C1 segment of cervical spinal cord (tissue), 14 donors: ENCODE measurements at regions not wholly inside any gene's neighbourhood (a gene's known extent, or its start where the extent isn't known, plus 50 kb on each side); places are given as distances from the start of the nearest gene placed in this dataset.
A peak's percentile ranks its signal among the peaks of the same experiment; 100 is the strongest.

Experiments
- DNase-seq, 14 donors: peaks; one replicate each; lab custom pipeline; 2025; lab: John Stamatoyannopoulos, UW

DNA sequence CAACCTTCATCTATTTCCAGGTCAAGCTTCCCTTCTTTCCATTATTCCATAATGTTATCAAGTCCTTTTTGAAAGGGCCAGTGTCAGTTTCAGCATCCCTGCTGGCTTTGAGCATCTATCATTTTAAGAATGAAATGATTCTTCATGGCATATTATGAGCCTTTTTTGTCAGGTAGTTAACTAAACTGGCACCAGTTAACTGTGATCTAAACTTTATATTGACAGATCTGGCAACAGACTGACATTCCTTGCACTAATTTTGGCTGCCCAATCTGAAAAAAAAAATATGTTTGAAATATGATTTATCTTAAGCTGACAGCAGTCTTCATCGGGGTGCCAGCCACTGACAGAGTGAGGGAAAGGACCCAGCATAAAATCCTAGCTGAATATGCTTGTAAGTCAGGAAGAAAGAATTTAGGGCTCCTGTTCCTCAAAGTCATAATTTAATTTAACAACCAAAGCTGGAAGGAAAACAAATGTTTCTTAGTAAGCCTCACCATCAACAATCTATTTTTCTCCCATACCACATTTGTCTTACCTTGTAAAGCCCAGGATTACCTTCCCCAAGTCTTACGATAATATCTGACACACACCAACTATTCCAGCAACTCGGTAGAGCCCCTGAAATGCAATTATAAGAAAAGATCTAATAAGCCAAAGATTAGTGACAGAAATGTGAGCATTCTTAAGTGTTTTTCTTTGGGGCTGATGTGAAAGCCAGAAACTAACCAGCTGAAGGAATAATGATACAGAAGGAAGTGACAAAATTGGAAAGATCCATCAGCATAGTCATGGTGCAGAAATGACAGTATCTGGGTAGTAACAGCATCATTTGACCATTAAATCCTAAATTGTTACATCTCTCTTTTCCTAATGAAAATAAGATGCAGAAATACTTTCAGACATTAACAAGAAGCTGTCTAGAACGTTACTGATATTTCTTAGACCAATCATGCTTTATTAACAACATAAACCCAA, 228.1 kb downstream of the RBM43 start:
- DNase-seq: no peak

- no peak for DNase-seq
Observed at GRCh38 chr2:151032741-151033191, 228.9 kb downstream of the RBM43 start.

DNA sequence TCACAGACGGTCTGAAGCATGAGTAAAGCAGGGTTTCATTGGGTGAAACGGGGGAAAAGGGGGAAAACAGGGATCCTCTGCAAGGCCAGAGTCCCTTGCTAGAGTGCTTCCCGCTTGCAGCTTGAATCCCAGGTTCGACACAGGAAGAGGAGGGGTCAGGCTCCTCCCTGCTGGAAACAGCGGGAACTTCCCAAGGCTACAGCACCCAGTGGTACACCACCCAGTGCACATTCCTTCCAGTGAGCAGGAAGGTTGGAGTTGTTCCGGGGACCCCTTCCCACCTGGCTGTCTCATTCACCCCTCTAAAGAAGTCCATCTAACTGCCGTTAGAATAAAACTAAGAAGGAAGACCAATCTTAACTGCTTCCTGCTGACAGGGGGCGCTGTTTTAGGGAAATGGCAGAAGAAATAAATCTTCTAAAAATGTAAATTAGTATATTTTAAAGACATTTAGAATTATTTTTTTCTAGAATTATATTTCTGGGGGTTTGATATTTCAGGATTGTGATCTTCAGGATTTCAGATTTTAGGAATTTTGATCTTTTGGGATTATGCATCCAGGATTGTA, 230.9 kb downstream of the RBM43 start:
- no peak for DNase-seq

DNA sequence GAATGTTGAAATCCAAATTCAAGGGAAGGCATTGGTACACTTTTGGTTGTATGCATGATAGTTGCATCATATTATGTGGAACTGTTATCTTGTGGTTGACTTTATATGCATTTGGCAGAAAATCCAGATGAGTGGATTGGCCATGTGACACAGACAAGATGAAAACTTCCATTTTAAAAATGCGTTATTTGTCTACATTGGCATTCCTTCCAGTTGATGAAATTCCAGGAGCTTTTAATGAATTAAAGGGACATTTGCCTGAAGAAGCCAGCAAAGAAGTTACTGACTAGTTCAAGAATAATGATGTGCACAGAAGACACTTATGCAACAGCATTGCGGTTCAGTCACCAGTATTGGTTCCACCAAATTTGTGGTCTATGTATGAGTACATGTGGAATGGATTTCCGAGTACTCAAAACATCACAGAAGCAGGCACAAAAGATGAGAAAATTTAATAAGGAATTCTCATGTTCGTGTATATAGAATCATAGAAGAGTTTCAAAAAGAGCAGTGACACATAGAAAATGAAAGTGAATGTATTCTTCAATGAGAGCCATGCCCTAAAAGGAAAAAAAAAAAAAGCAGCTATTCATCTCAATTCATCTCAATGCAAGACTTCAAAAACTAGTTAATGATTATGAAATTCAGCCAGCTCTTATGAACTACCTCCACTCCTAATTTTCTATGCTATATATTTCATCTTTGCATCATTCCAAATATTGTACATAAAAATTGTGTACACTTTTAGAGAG, 232.1 kb downstream of the RBM43 start:
- no peak for DNase-seq

GRCh38 chr2:151028691-151029176, 232.9 kb downstream of the RBM43 start:
- DNase-seq: no peak

GRCh38 chr2:151027151-151027550, 234.5 kb downstream of the RBM43 start:
- DNase-seq: no peak

DNA sequence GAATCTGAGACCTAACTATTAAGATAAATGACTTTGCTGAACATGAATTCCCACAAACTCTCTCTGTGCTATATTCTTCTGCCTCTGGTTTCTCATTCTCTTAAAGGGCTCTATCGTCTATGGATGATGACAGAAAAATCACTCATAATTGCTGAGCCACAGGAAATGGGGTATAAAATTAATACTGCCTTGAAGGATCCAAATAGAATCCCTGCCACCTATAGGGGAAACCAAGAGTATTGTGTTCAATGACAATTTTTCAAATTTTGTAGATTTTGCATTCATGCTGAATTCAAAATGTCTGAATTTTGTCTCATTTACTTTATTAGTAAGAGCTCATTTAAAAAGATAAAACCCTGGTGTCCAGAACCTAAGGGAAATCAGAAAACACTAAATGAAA, 235.8 kb downstream of the RBM43 start:
- no peak for DNase-seq

- no peak for DNase-seq
Observed at GRCh38 chr2:151024696-151025251, 236.9 kb downstream of the RBM43 start.

DNA sequence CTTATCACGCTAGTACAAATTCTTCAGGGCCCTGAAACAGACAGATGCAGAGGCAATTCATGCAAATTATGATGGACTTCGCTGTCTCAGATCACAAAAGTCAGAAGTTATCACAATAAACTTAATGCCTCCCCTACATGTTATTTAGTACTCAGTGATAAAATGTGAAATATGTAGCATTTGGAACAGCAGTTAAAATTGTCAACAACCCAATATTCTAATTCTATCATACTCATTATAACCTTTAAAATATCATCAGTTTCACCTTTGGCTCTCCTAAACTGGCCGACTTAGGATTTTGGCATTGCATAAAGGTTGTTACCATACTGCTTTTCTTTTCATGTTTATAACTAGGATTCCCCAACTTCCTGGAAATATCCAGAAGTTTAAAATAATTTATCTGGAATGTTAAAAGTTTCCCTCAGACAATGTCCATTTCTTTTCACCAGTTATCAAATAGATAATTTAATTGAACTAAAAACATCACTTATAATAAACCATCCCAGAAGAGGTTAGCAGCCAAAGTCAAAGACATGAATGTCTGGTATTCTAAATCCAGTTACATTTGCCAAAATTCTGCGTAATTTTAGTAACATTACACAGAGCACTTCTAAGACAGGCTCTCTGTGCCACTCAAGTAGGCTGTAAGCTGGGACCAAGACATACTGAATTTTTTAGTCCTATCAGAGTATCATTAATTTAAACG, 239.8 kb downstream of the RBM43 start:
- no peak for DNase-seq

GRCh38 chr2:151020411-151020810, 241.3 kb downstream of the RBM43 start:
- no peak for DNase-seq

- DNase-seq: no peak
Observed at GRCh38 chr2:151009437-151010175, 252.1 kb downstream of the RBM43 start.

DNA sequence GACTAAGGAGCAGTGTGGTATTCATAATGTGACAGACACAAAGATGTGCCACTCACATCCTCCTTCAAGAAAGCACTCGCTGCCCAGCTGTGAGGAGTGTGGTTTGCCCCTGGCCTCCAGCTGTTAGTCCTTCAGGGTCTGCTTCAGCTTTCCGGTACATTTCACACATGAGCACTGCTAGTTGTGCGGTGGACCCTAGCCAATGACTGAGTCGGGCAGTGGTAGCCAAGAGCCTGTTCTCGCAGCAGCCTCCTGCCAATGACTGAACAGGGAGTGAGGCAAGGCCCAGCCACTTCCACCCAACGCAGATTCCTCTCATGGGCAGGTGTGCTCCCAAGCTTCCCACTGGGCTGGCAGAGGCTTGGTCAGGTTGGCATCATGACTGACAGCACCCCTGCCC, 254.3 kb downstream of the RBM43 start:
- peak in 1 of 14 donors; percentile 6 for DNase-seq

- DNase-seq: no peak
Observed at GRCh38 chr2:151002959-151003600, 258.6 kb downstream of the RBM43 start.

- no peak for DNase-seq
Observed at GRCh38 chr2:150997702-150998440, 263.8 kb downstream of the RBM43 start.

GRCh38 chr2:150997066-150997465, 264.6 kb downstream of the RBM43 start:
- no peak for DNase-seq

DNA sequence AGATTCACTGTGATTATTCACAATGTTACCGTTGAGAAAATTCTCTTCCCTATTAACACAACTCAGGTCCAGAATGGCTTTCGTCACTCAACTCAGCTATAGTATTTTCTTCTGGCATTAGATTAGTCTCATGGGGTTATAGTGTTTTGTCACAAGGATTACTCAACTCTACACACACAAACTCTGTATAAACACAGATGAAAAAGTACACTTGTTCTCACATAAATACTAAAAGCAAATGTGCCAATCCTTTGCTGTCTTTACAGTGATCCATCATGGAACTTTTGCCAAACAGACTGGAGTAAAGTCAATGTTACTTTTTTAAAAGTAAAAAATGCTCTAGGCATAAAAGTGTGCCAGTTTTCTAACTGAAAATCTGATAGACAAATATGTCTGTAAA, 267.6 kb downstream of the RBM43 start:
- DNase-seq: no peak

- DNase-seq: no peak
Observed at GRCh38 chr2:150989969-150990368, 271.7 kb downstream of the RBM43 start.

DNA sequence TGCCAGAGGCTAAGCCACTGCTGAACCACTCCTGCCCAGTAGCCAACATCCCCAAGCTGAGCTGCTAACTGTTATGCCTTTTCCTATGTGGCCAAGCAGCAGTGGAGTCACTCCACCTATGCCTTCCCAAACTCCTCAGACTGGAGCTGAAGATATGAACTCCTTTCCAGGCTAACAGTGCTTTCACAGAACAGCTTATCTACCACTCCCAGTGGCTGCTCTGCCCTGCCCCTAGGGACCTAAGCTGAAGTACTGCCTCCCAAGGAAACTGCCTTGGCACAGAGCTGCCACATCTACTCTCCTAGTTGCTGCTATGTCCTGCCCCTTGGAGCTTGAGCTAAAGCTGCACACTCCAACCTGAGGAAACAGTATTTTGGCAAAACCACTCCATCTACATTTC, 275.9 kb downstream of the RBM43 start:
- no peak for DNase-seq

DNA sequence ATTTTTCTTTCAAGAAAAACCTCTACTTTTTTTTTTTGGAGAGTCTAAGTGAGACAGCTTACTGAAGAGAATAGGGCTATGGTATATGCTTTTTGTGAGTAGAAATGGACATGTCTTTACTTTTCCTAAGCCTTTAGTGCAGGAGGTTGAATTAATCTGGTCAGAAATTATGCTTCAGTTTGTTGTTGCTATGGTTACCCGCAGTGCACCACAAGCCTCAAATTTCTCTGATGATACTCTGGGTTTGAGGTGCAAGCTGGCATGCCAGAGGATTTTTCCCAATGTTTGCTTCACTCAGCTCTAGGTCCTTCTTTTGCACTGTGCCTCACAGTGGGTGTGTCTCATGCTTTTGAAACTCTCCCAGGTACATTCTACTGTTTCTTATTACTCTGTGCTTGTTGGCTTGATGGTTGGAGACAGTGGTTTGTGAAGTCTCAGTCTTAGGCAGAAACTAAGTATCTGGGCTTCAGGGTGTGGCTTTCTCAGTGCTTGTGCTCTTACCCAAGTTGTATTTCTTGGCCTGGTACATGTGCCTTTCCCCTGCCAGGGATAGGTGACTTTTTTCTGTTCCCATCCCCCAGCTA, 278.3 kb downstream of the RBM43 start:
- no peak for DNase-seq
